Esophagus muscularis mucosa (tissue), 4 donors: ENCODE measurements at regions not wholly inside any gene's neighbourhood (a gene's known extent, or its start where the extent isn't known, plus 50 kb on each side); places are given as distances from the start of the nearest gene placed in this dataset.

Experiments used
- DNase-seq: peaks from one replicate; pipeline ENCODE4 v3.0.0-alpha.2; 2017; ENCODE audit errors: extremely low spot score
- H3K27ac ChIP-seq, 4 donors: fragments of 200-600 bp; sonication (generic); replicated peaks in 1 of 4; 1 replicate in 3 of 4; 2 replicates in 1 of 4; pipeline ENCODE4 v1.5.1; 2016 to 2019; ENCODE audit warnings: mild to moderate bottlenecking in 1 of 4
- H3K27me3 ChIP-seq, 4 donors: fragments of 200-600 bp; sonication (generic); one replicate each; pipeline versions ENCODE4 v1.5.1 to v1.6.0; 2016 to 2019
- H3K36me3 ChIP-seq, 4 donors: fragments of 200-600 bp; sonication (generic); one replicate each; pipeline ENCODE4 v1.5.1; 2016 to 2019
- H3K4me1 ChIP-seq, 4 donors: fragments of 200-600 bp; sonication (generic); one replicate each; pipeline ENCODE4 v1.5.1; 2016 to 2019
- H3K4me3 ChIP-seq, 4 donors: fragments of 200-600 bp; sonication (generic); 1 replicate in 2 of 4; 2 replicates in 2 of 4; pipeline ENCODE4 v1.5.1; 2016 to 2019; ENCODE audit warnings: mild to moderate bottlenecking in 4 of 4, moderate library complexity in 1 of 4
- H3K9me3 ChIP-seq, 4 donors: fragments of 200-600 bp; sonication (generic); 1 replicate in 3 of 4; 2 replicates in 1 of 4; pipeline ENCODE4 v1.5.1; 2016 to 2019
- CTCF ChIP-seq, 3 experiments: fragments of 200-600 bp in 2 of 3; fragments of 450-650 bp in 1 of 3; sonication (generic) in 2 of 3; IDR thresholded peaks; one replicate each; pipeline ENCODE4 v1.5.1; 2017 to 2019; ENCODE audit warnings: antibody characterized with exemption in 3 of 3, mild to moderate bottlenecking in 2 of 3, moderate library complexity in 1 of 3
- EP300 ChIP-seq: sonication (generic); formaldehyde crosslinking; IDR thresholded peaks from one replicate; pipeline ENCODE4 v1.6.1; 2017; ENCODE audit warnings: antibody characterized with exemption
- POLR2A ChIP-seq: fragments of 450-650 bp; IDR thresholded peaks from one replicate; pipeline ENCODE4 v1.6.1; 2017; ENCODE audit warnings: antibody characterized with exemption, moderate library complexity, mild to moderate bottlenecking, low read depth
- POLR2AphosphoS5 ChIP-seq, 2 donors: sonication (generic); formaldehyde crosslinking; IDR thresholded peaks; one replicate each; pipeline ENCODE4 v1.6.1; 2017; ENCODE audit warnings: antibody characterized with exemption in 2 of 2
- WGBS: methylation state at CpG from one replicate; pipeline ENCODE4 v1.1.5; 2018; 5-methylcytosine and 5-hydroxymethylcytosine counted together
- intact Hi-C: fragments of 100-400 bp; cut with DNase I; formaldehyde crosslinking; loops from one replicate; pipeline ENCODE4 v1.15.1; 2023

DNA sequence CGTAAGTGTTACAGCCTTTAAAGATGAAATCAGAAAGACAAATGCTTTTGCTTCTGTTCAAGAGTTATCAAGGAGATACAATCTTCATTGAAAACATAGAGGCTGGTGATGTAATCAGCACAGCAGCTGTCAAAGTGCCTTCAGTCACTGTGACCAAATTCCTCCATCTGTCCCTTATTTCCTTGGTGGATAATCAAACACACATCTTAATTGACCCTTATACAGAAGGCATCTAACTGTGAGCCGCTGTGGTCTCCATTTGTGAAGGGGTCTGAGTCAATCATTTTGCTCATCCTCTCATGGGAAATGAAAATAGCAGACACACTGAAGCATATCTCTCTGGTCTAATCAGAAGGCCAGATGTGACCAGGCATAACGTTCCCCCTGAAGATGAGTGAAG, 130.1 kb upstream of the TLR4 start:
- intact Hi-C loops, result no loop called here
- Histone ChIP-seq H3K4me3 (no peak overlapping the region), H3K27ac (no peak overlapping the region), H3K27me3 (no peaks in the 10 kb centered on the region), H3K4me1 (no peaks in the 10 kb centered on the region), H3K36me3 (no peaks in the 10 kb centered on the region), H3K9me3 (no peaks in the 10 kb centered on the region)
- no peak for TF ChIP-seq CTCF (IDR thresholded peaks at IDR 0.05)
- no peak for TF ChIP-seq POLR2AphosphoS5 (IDR thresholded peaks at IDR 0.05)
- TF ChIP-seq EP300, result no peak
- TF ChIP-seq POLR2A, result no peak
- DNase-seq, result no peak
- 79% methylated on average over 3 of the region's 3 CpGs for WGBS

GRCh38 chr9:117564839-117565238, 139.4 kb upstream of the TLR4 start:
- H3K9me3 ChIP-seq, result no peaks in the 10 kb centered on the region
- no peak overlapping the region for H3K27ac ChIP-seq
- 59% methylated on average over 1 of the region's 1 CpG for WGBS
- intact Hi-C loops, result no loop called here
- no peak for DNase-seq
- H3K36me3 ChIP-seq, result no peaks in the 10 kb centered on the region
- no peak overlapping the region for H3K4me3 ChIP-seq
- TF ChIP-seq POLR2A, result no peak
- H3K27me3 ChIP-seq, result no peaks in the 10 kb centered on the region
- no peaks in the 10 kb centered on the region for H3K4me1 ChIP-seq

- Histone ChIP-seq H3K4me3 (no peak overlapping the region), H3K27ac (no peak overlapping the region), H3K4me1 (no peaks in the 10 kb centered on the region), H3K27me3 (no peaks in the 10 kb centered on the region), H3K36me3 (no peaks in the 10 kb centered on the region), H3K9me3 (no peaks in the 10 kb centered on the region)
- DNase-seq, result no peak
- TF ChIP-seq POLR2A, result no peak
- intact Hi-C loops, result no loop called here
- WGBS, result 54% methylated on average over 2 of the region's 2 CpGs
Measured at GRCh38 chr9:117561761-117562160, 142.4 kb upstream of the TLR4 start.

- H3K27me3 ChIP-seq, result peaks cover 0 to 11% (median 0%) of the 10 kb centered on the region in 4 donors
- no peak overlapping the region for H3K4me3 ChIP-seq
- 81% methylated on average over 4 of the region's 5 CpGs for WGBS
- no peaks in the 10 kb centered on the region for H3K36me3 ChIP-seq
- no peak for DNase-seq
- TF ChIP-seq POLR2AphosphoS5 (IDR thresholded peaks at IDR 0.05) (no peak), CTCF (IDR thresholded peaks at IDR 0.05) (peak in 1 of 3 experiments; percentile 12)
- no peaks in the 10 kb centered on the region for H3K4me1 ChIP-seq
- intact Hi-C loops, result no loop called here
- no peaks in the 10 kb centered on the region for H3K9me3 ChIP-seq
- no peak overlapping the region for H3K27ac ChIP-seq
Measured at GRCh38 chr9:117555964-117556629, 141.2 kb upstream of the ASTN2 start.

GRCh38 chr9:117552811-117553210, 138.0 kb upstream of the ASTN2 start:
- no peaks in the 10 kb centered on the region for H3K36me3 ChIP-seq
- no peak overlapping the region for H3K4me3 ChIP-seq
- whole genome bisulfite sequencing, result 90% methylated on average over 2 of the region's 2 CpGs
- no peak for TF ChIP-seq POLR2A
- no peak for TF ChIP-seq CTCF (IDR thresholded peaks at IDR 0.05)
- TF ChIP-seq POLR2AphosphoS5 (IDR thresholded peaks at IDR 0.05), result no peak
- TF ChIP-seq EP300, result no peak
- peaks cover 0 to 13% (median 0%) of the 10 kb centered on the region in 4 donors for H3K27me3 ChIP-seq
- no peak overlapping the region for H3K27ac ChIP-seq
- H3K9me3 ChIP-seq, result no peaks in the 10 kb centered on the region
- intact Hi-C loops, result no loop called here
- DNase-seq, result no peak
- no peaks in the 10 kb centered on the region for H3K4me1 ChIP-seq

GRCh38 chr9:117551171-117551570, 136.3 kb upstream of the ASTN2 start:
- H3K4me1 ChIP-seq, result no peaks in the 10 kb centered on the region
- WGBS, result 58% methylated on average over 2 of the region's 2 CpGs

More at GRCh38 chr9:117551171-117551570, 136.3 kb upstream of the ASTN2 start:
- intact Hi-C loops, result no loop called here
- no peak for TF ChIP-seq POLR2A
- no peak for TF ChIP-seq EP300
- TF ChIP-seq POLR2AphosphoS5 (IDR thresholded peaks at IDR 0.05), result no peak
- TF ChIP-seq CTCF (IDR thresholded peaks at IDR 0.05), result no peak
- no peak overlapping the region for H3K27ac ChIP-seq
- no peaks in the 10 kb centered on the region for H3K9me3 ChIP-seq
- DNase-seq, result no peak
- H3K27me3 ChIP-seq, result peaks cover 0 to 13% (median 0%) of the 10 kb centered on the region in 4 donors
- no peak overlapping the region for H3K4me3 ChIP-seq
- no peaks in the 10 kb centered on the region for H3K36me3 ChIP-seq
